NCI-H524 treated with DMSO at 0.1 percent for 48 hours (cell line): ENCODE measurements at regions not wholly inside any gene's neighbourhood (a gene's known extent, or its start where the extent isn't known, plus 50 kb on each side); places are given as distances from the start of the nearest gene placed in this dataset.
A peak's percentile ranks its signal among the peaks of the same experiment; 100 is the strongest.
"Not testable (repeated sequence)": the region's sequence is repeated elsewhere in the genome, so short reads cannot be mapped to it uniquely, and the experiment has no call there.

Source experiments
- DNase-seq: peaks from one replicate; lab custom pipeline; 2025; lab: John Stamatoyannopoulos, UW

DNA sequence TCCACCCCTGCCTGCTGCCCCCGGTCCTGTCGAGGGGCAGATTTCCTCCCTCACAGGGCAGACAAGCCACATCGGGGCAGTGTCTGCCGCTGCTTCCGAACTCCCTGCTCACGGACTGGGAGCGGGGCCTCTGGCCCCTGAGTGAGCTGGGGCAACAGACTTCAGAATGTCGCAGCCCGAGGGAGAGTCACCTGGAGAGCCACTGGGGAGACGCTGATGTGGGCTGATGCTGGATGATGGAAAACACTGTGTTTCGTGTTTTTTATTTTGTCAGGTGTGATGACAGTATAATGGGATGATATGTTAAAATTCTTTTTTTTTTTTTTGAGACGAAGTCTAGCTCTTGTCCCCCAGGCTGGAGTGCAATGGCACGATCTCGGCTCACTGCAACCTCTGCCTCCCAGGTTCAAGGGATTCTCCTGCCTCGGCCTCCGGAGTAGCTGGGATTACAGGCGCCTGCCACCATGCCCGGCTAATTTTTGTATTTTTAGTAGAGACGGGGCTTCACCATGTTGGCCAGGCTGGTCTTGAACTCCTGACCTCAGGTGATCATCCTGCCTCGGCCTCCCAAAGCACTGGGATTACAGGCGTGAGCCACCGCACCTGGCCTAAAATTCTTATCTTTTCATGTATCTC is 52.1 kb upstream of the SEPTIN5 start:
- not testable (repeated sequence) for DNase-seq

DNA sequence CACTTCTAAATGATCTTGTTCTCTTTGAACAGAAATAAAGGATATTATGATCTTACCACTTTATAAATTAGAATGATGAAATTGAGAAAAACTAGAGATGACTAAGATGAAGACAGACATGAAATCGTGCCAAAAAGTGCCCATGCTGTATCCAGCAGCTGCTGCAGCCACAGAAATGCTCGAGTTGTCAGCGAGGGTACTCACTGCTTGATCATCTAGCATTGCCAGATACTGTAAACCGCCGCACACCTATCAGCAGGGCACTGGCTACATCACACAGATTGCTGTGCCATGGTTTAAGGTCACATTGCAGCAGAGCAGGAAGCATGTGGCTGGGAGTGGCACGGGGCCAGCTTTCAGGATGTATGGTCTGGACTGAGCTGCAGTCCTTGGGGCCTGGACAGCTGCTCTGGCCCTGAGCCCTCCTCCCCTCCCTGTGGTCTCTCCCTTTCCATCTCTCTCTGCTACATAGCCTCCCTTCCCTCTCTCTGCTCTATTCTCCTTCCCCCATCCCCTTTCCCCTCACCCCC is 51.0 kb upstream of the SEPTIN5 start:
- peak; percentile 46 for DNase-seq

DNA sequence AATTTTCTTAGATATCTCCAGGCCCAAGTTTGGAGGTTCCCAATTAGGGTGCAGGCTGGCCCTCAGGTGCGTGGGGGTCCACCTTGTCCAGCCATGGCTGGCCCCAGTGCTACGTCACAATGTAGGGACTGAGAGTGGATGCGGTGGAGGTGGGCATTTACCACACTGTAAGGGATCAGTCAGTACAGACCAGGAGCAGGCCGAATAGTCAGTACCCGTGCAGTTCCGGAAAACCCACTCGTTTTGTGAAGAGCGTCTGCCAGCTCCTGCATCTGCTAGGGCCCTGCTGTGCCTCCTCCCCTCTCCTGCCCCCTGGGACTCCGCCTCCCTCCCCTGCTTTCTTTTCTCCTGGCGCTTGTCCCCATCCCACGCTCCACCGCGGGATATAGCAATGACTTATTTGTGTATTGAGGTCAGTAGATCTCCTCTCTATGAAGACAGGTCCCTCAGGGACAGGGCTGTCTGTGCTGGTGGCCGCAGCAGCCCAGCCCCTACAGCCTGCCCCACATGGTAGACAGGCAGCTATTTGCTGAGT is 50.4 kb upstream of the SEPTIN5 start:
- DNase-seq, result no peak

DNA sequence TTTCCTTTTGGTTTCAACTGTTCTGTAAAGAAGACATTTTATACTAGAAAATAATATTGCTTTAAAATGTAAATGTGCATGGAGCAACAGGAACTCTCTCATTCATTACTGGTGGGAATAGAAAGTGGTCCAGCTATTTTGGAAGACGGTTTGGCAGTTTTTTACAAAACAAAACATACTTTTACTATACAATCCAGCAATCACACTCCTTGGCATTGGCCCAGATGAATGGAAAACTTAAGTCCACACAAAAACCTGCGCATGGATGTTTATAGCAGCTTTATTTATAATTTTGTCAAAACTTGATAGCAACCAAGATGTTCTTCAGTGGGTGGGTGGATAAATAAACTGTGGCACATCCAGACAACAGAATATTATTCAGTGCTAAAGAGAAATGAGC is 49.9 kb upstream of the SEPTIN5 start:
- no peak for DNase-seq
